ENCODE measurements at regions not wholly inside any gene's neighbourhood (a gene's known extent, or its start where the extent isn't known, plus 50 kb on each side); places are given as distances from the start of the nearest gene placed in this dataset.
"Not testable (repeated sequence)": the region's sequence is repeated elsewhere in the genome, so short reads cannot be mapped to it uniquely, and the experiment has no call there.

DNA sequence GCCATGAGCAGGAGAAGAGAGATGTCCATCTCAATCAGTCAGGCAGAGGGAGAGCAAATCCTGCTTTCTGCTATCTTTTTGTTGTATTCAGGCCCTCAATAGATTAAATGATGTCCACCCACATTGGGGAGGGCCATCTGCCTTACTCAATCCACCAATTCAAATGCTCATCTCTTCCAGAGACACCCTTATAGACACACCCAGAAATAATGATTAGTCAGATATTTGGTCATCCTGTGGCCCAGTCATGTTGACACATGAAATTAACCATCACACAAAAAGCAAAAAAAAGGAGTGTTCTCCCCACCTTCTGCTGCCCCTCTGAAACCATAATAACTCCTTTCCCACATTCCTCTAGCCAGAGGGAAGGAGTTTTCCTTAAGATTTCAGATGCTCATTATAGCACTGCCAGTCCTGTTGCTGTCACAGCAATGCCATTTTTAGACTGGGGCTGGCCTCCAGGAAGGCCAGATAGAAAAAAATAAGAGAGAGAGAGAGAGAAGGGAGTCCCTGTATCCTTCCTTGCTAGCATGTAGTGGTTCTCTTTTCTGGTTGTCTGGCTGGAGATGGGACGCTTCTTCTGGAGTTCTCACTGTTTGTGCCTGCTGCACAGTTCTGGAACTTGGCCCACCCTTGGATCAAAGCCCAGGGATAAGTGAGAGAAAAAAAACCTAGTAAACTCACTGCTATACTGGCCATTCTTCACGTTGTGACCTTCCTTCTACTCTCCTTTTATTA is 177.7 kb downstream of the RBM46 start:
- DNase-seq (ENCODE audit: insufficient read length, low spot score) = no peak
- no peak for FAIRE-seq
- no peak for TF ChIP-seq POLR2A (IDR thresholded peaks at IDR 0.05; ENCODE audit: low read depth, low read length)

DNA sequence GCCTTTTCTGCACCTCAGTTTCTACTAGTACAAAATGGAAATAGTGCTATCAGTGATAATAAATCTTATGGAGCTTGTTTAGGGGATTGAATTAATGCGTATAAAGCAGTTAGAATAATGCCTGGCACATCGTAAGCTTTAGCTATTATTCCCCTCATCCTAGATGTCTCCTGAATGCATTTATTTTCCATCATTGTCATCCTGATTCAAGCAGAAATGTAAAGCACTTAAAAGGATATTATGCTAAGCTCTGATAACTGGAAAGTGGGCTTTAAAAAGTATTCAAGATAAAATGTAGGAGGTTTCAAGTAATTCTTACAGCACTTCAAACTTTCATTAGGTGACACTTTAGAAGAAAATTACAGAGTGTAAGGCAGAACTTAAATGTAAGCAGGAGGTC is 178.7 kb downstream of the RBM46 start:
- no peak for TF ChIP-seq POLR2A (IDR thresholded peaks at IDR 0.05; ENCODE audit: low read depth, low read length)
- DNase-seq (ENCODE audit: insufficient read length, low spot score) (no peak), FAIRE-seq (no peak)

GRCh38 chr4:154960476-154960875 is 179.4 kb downstream of the RBM46 start:
- FAIRE-seq (no peak), DNase-seq (ENCODE audit: insufficient read length, low spot score) (no peak)
- TF ChIP-seq POLR2A (IDR thresholded peaks at IDR 0.05; ENCODE audit: low read depth, low read length) = no peak

DNA sequence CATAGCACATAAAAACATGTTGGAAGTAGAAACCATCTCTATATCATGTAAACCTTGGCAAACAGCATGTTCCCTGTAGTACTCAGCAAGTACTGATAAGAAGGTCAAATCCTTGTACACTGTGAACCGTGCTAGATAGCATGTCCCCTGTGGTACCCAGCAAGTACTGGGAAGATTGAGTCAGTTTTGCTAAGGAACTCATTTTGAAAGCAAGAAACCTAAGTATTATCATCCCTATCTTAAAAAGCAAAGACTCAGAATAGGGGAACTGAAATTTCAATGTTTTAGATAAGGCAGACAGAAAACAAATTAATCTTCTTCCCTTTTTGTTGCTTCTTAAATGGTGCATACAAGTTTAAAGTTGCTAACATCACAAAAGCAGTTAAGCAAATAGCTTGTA is 180.2 kb downstream of the RBM46 start:
- no peak for FAIRE-seq
- no peak for TF ChIP-seq POLR2A (IDR thresholded peaks at IDR 0.05; ENCODE audit: low read depth, low read length)
- DNase-seq (ENCODE audit: insufficient read length, low spot score) = no peak

- TF ChIP-seq POLR2A (IDR thresholded peaks at IDR 0.05; ENCODE audit: low read depth, low read length) = no peak
- FAIRE-seq = no peak
Measured at GRCh38 chr4:154973244-154974035, 192.4 kb downstream of the RBM46 start.

DNA sequence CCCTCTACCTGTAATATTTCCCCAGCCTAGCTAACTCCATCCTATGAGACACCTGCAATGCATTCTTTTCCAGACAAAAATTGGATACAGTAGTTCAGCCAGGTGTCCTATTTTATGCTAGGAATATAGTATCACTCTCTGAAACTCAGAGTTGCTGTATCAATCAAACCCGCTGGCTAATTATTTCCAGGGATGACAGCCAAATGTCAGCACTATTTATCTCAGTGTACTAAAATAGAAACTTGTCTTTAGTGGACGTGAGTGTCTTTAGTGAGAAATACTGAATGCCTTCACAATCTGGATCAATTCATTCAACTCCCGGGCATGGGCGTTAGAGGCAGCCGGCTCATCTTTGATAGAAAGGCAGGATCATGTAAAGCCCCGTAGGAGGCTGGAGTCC is 196.2 kb downstream of the RBM46 start:
- no peak for TF ChIP-seq POLR2A (IDR thresholded peaks at IDR 0.05; ENCODE audit: low read depth, low read length)
- no peak for FAIRE-seq
- DNase-seq (ENCODE audit: insufficient read length, low spot score) = no peak

More at GRCh38 chr4:154973244-154974035, 192.4 kb downstream of the RBM46 start:
- DNase-seq (ENCODE audit: insufficient read length, low spot score) = no peak

GRCh38 chr4:154982187-154983047 is 201.3 kb downstream of the RBM46 start:
- FAIRE-seq (peak; percentile 15), DNase-seq (ENCODE audit: insufficient read length, low spot score) (peak; percentile 6)
- TF ChIP-seq POLR2A (IDR thresholded peaks at IDR 0.05; ENCODE audit: low read depth, low read length) = no peak

DNA sequence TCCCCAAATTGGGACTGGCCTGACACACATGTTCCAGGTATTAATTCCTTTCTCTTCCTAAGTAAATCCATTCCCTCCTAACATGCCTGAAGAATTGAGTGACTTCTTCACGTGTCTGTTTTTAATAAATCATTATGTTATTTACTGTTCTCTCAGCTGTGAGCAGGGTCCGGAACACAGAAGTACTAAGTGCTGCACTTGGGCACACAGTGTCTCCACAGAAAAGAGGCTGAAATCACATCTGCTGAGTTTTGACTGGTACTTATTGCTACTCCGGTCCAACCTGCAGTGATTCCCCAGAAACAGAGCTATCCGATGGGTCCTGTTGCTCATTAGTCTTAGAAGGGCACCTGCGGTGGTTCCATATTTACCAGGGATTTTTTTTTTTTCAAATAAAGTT is 202.6 kb downstream of the RBM46 start:
- no peak for TF ChIP-seq POLR2A (IDR thresholded peaks at IDR 0.05; ENCODE audit: low read depth, low read length)
- FAIRE-seq (no peak), DNase-seq (ENCODE audit: insufficient read length, low spot score) (no peak)

DNA sequence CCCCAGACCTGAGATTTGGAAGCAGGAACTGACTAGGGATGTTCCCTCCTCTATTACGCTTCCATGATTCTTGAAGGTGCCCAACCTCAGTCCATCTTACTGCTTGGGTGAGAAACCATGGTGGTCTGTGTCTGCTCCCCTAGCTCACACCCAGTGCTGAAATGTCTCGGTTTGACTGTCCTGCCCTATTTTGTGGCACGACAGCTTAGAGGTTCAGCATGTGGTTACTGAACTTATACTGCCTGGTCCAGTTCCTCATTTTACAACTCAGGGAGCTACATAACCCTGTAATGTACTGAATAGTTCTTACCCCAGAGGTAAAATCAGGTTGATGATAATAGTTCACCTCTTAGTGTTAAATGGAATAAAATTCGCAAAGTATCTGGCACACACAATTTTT is 203.1 kb downstream of the RBM46 start:
- DNase-seq (ENCODE audit: insufficient read length, low spot score) (no peak), FAIRE-seq (no peak)
- TF ChIP-seq POLR2A (IDR thresholded peaks at IDR 0.05; ENCODE audit: low read depth, low read length) = no peak

DNA sequence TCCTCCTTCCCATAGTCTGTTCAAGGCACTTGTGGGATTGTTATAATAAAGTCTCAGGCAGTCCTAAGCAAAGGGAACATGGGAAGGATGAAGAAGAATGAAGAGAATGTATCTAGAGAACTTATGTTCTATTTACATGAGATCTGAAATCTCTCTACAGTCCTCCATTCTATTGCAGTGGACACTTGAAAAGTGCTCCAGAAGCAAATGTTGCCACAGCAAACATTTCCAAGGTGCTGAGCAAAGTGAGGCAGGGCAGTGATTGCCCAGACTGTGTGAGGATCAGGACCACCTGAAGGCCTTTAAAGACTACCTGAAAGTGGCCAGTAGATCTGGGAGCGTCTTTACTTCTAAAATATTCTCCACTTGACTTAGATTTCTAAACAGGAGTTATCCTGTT is 203.5 kb downstream of the RBM46 start:
- FAIRE-seq (no peak), DNase-seq (ENCODE audit: insufficient read length, low spot score) (no peak)
- TF ChIP-seq POLR2A (IDR thresholded peaks at IDR 0.05; ENCODE audit: low read depth, low read length) = no peak

DNA sequence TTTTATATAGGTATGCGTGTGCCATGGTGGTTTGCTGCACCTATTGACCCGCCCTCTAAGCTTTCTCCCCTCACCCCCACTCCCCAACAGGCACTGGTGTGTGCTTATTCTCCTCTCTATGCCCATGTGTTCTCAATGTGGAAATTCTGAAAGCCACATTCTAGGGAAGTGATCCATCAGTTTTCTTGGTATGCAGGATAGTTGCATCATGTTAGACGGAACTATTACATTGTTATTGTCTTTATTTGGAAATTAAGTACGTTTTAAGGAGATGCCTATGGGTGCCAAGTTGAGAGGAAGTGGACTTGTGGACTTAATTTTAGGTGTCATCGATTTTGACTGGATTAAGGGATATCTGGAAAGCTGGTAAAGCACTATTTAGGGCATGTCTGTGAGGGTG is 204.6 kb downstream of the RBM46 start:
- DNase-seq (ENCODE audit: insufficient read length, low spot score) = no peak
- FAIRE-seq = no peak
- no peak for TF ChIP-seq POLR2A (IDR thresholded peaks at IDR 0.05; ENCODE audit: low read depth, low read length)

DNA sequence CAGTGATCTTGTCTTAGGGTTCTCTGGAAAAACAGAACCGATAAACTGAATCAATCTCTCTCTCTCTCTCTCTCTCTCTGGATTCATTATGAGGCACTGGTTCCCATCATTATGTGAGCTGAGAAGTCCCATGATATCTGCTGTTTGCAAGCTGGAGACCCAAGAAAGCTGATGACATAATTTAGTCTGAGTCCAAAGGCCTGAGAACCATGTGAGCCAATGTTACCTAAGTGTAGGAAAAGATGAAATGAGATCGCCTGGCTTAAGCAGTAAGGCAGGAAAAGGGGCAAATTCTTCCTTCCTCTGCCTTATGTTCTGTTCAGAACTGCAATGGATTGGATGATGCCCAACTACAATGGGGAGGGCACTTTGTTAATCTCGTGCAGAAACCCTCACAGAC is 207.4 kb downstream of the RBM46 start:
- no peak for FAIRE-seq
- no peak for DNase-seq (ENCODE audit: insufficient read length, low spot score)
- TF ChIP-seq POLR2A (IDR thresholded peaks at IDR 0.05; ENCODE audit: low read depth, low read length) = no peak

- no peak for TF ChIP-seq POLR2A (IDR thresholded peaks at IDR 0.05; ENCODE audit: low read depth, low read length)
- DNase-seq (ENCODE audit: insufficient read length, low spot score) = no peak
- no peak for FAIRE-seq
Measured at GRCh38 chr4:154989511-154989910, 208.4 kb downstream of the RBM46 start.

- not testable (repeated sequence) for FAIRE-seq
Measured at GRCh38 chr4:154997866-154998265, 210.6 kb upstream of the NPY2R start.

More at GRCh38 chr4:154997866-154998265, 210.6 kb upstream of the NPY2R start:
- not testable (repeated sequence) for DNase-seq (ENCODE audit: insufficient read length, low spot score)

Data from H54 (cell line).